Epidermal melanocyte (primary cell): ENCODE measurements at regions not wholly inside any gene's neighbourhood (a gene's known extent, or its start where the extent isn't known, plus 50 kb on each side); places are given as distances from the start of the nearest gene placed in this dataset.
"Not testable (repeated sequence)": the region's sequence is repeated elsewhere in the genome, so short reads cannot be mapped to it uniquely, and the experiment has no call there.

Experiments used
- DNase-seq: peaks from one replicate; pipeline ENCODE4 v3.0.0; 2011; ENCODE audit warnings: low spot score; ENCODE audit not compliant: insufficient read length

DNA sequence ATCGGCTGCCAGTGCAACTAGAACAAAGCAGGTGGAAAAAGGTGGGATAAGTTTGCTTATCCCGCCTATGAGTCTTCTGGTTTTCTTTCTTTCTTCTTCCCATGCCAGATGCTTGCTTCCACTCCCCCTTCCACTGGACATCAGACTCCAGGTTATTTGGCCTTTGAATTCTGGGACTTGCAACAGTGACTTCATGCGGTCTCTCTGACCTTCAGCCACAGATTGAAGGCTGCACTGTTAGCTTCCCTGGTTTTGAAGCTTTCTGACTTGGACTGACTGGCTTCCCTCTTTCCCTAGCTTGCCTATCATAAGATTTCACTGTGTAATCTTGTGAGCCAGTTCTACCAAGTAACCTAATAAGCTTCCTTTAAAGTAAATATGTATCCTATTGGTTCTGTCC lies 878.4 kb upstream of the GJE1 start:
- DNase-seq: no peak

DNA sequence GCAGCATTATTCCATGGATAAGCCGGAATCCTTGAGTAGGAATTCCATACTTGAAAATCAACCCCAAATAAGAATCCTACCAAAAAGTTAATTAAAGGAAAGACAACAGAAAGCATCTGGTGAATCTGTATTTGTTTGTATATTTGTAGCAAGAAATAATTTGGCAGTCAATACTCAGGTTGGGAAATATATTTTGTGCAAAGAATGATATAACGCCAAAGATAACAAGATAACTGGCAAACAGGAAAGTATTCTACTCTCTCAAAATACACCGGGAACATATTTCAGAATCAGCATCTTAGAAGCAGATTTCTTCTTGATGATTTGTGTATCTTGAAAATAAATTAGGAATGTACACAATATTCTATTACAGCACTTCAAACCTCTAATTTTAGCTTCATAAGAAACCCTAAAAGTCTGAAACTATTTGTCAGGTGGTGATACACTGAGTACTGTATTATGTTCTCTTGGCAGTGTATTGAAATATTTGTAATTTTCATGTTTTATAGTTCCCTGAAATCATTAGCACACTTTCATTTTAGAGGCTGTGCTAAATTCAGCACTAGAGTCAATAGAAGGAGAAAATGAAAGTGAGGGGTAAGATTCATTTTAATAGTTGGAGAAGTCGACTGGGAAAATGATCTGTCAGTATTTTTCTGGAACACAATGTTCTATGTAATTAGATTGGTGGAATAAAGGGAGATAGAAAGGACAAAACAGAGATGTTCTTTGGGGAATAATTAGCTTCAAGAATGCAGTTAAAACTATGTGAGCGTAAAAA lies 879.7 kb upstream of the GJE1 start:
- DNase-seq: no peak

DNA sequence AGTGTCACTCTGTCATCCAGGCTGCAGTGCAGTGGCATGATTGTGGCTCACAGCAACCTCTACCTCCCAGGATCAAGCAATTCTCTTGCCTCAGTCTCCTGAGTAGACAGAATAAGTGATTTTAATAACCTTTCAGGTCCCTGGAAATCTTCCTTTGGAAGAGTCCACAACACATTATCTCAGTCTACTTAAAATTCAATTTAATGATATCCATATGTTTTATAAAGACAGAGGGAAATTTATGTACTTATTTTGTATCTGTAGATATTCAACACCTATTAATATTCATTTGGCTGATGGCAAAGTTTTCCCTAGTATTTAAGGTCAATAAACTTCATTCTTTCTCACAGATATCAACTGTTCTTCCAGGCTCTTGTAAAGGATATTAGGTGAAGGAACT lies 881.4 kb upstream of the GJE1 start:
- no peak for DNase-seq

DNA sequence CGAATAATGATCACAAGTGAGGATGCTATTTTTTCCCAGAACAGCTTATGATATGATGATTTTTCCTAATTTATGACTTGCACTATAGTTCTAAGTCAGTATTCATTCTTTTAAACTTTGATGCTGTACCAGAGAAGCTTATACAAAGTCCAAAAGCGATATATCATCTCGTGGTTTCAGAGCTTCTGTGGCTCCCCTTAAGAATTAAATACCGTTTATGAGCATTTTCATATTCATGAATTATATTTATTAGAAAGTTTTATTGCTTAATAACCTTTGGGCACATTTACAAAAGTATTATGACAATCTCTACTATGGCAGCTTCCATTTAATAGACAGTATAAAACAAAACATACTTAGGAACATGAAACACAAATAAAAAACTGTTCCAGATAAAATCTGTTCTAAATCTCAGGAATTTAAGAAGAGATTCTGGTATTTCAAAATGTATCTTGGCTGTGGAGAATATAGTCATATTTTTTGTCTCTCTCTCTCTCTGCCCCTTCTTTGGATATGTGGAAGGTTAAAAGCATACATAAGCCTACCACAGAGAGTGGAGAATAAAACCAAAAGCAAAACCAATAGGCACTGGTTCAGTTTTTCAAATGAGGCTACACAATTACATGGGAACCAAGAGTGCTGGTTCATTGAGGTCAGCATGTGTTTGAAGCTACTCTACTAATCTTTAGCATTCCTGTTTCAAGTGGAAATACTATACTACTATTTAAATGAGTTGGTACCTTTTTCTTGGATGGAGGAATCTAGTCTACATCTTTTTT lies 884.5 kb upstream of the GJE1 start:
- no peak for DNase-seq

DNA sequence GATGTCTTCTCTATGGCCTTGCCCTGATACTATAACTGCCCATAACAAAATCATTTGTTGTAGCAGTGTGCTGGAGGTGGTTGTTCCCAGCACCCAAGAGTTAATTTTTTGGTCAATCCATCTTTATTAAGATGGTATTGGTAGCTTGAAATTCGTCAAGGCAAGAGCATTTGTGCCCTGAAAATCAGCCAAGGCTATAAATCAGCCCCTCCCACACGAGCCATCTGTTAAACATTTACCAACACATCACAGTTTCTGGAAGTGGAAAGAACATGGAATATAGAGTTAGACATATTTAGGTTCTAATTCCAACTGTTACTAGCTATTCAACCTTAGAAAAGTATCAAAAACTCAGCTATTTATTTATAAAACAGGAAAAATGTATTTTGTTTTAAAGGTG lies 888.4 kb upstream of the GJE1 start:
- no peak for DNase-seq

DNA sequence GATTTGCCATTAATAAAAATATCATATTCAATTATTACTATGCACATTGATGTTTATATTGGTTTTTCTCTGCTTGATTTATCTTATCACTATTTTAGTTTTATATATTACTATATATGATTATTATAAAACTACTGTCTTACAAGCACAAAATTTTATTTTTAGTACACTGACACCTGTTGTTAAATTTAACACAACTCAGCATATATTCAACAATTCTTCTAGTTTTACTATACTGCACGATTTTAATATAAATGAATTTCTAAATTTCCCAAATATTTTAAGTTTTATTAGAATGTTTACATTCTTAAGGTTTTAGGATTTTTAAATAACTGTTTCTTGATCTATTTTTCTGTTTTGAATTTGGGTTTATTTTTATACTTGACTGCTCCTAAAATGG lies 889.8 kb upstream of the GJE1 start:
- no peak for DNase-seq

DNA sequence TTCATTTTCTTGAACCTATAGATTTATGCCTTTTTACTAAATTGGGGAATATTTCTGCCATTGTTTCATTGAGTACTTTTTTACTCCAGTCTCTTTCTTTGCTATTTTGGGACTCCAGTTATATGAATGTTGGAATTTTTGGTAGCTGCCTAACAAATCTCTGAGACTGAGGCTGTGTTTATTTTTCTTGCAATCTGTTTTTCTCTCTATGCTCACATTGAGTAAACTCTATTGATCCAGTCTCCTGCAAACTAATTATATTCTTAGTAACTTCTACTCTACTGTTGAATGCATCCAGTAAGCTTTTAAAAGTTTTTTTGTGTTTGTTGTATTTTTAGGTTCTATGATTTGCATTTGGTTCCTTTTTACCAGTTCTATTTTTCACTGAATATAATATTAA lies 903.4 kb upstream of the GJE1 start:
- no peak for DNase-seq

DNA sequence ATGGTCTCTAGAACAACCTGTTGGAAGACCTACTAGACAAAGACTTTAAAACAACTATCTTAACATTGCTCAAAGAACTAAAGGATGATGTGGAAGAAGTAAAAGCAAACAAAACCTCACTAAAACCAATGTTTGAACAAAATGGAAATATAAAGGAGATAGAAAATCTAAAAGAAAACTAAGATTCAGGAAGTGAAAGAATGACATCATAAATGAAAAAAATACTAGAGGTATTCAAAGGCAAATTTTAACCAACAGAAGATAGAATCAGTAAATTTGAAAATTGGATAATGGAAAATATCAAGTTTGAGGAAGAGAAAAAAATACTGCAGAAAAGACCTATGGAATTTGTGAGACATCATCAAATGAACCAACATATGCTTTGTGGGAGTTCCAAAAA lies 914.1 kb upstream of the GJE1 start:
- DNase-seq: no peak

DNA sequence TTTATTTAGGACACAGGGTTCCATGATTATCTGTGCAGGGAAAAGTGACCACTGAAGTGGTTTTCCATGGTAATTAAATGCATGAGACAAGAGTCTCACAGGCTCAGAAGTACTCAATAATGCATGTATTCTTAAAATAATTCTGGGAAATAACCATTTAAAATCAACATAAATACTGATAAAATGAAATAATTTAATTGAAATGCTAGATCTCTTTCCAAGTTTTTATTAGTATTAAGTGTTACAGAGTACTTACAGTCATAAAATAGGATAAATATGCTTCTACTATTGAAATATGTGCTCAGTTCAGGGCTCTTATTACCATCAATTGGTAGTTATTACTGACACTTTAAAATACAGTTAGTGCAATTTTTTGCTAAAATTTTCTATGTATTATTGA lies 916.0 kb upstream of the GJE1 start:
- DNase-seq: no peak

DNA sequence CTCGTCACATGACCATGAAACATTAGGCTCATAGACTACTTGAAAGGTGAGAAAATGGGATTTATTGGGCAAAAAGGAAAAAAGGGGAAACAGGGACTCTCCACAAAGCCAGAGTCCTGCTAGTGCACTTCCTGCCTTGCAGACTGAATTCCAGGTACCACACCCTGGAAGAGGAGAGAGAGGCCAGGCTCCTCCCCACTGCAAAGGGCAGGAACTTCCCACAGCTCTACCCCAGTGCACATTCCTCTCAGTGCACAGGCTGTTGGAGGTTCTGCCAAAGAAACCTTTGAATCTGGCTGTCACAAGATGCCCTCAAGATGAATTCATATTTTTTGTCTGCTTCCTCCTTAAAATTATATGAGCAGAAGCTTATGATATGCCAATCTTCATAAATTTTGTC lies 920.4 kb upstream of the GJE1 start:
- no peak for DNase-seq

DNA sequence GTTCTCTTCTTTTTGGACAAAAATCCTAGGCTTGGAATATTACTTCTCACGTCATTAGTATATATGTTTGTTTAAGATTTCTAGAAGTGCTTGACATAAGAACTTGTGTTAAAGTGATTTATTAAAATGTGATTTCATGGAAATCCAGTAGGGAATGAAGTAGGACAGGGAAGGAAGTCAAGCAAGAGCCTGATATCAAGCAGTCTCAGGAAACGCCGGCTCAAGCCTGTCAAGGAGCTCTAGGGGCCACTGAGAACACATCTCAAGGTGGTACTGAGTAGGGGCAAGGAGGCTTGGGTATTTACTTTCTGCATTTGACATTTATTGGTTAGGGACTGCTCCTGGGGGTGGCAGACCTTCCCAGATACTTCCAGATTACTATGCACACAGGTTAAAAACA lies 920.9 kb upstream of the GJE1 start:
- DNase-seq: no peak

DNA sequence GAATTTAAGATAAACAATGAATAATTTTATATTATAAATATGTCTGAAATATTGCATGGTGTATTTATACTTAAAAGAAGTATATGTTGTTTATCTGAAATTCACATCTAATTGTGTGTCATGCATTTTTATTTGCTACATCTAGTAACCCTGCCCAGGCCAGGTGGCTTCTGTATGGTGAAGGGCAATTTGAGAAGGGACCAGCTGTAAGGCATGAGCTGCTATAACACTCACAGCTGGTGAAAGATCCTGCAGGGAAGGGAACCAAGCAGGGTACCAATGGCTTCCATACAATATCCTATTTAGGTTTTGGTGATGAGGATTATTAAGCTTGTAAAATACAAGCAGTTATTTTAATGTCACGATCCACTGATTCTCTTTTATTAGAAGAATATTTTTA lies 921.8 kb upstream of the GJE1 start:
- DNase-seq: no peak

DNA sequence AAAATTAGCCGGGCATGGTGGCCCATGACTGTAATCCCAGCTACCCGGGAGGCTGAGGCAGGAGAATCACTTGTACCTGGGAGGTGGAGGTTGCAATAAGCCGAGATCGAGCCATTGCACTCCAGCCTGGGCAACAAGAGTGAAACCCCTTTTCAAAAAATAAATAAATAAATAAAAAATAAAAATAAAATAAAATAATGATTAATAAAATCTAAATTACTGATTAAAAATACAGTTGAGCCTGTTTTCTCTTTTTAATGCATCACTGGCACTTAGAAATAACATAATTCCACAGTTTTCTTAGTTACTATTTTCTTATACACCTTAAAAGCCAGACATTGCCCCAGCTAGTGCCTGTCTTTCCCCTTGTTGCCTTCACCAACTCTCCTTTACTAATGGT lies 922.8 kb upstream of the GJE1 start:
- no peak for DNase-seq

DNA sequence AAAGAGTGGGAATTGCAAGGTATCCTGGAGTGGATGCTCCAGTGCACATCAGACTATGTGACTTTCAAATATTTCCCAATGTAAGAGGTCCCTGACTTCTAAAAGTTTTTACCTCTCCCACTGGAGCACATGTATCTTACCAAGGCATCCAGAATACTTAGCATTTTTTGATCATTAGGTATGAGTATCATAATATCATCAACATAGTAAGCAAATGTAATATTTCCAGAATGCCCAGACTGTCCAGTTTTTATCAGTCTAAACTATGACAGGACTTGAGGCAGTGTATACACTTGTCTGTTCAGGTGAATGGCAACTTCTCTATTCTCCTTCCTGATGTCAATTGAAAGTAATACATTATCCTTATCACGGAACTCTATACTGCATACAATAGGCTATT lies 924.6 kb upstream of the GJE1 start:
- no peak for DNase-seq

DNA sequence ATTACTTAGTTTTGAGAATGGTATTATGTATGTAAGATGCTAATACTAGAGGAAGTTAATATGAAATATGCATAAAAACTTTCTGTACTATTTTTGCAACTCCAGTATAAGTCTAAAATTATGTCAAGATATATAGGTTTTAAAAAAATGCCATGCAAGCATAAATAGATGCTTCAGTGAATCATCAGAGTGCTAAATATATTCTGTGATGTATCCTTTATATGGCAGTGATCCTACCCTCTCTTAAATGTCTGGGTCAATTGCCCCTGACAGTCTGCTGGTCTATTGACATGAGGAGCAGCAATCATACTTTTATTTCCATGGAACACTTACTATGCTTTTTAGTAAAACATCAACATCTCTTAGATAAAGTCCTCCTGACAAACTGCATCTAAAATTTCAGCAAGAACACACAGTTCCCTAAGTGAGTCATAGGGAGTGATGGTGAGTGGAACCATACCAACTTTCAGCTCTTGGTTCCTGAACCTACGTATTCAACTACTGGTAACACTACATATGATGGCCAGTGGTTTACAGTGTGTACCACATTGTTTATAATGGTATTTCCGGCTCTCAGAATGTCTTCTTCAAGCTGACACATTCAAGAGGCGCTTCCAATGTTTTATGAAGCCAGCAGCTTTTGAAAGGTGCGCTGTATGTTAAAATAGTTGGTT lies 928.7 kb upstream of the GJE1 start:
- no peak for DNase-seq

DNA sequence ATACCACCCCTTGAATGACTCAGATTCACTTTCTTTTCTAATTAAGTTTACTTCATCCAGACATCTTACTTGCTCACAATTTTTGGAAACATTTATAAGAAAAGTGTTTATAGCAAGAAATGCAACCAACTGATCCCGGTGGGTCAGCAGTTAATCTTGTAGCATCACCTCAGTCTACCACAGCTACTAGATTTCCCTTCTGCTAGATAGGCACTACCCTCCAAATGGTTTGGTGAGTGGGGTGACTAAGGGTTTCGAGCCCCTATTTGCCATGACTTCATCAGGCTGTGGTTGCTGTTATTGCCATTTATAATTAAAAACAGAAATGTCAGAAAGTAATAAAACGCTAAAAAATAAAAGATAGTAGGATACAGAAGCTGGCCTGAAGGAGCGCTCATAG lies 930.1 kb upstream of the GJE1 start:
- no peak for DNase-seq

DNA sequence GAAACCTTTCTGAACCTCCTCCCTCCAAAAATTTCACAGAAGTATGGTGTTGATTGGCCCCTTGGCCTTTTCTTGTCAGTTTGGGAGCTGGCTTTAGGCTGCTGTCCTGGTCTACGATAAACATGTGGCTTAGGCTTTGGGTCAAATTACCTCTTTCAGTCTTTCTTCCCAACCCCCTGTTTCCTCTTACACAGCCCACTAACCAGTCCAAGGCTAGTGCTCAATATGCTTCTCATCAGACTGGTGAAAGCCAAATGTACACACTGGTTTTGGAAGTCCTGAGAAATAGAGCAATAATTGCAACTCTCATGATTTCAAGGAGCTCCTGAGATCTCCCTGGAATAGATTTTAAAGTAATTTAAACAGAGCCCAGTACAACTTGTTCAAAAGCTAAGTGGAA lies 933.7 kb upstream of the GJE1 start:
- DNase-seq: no peak

DNA sequence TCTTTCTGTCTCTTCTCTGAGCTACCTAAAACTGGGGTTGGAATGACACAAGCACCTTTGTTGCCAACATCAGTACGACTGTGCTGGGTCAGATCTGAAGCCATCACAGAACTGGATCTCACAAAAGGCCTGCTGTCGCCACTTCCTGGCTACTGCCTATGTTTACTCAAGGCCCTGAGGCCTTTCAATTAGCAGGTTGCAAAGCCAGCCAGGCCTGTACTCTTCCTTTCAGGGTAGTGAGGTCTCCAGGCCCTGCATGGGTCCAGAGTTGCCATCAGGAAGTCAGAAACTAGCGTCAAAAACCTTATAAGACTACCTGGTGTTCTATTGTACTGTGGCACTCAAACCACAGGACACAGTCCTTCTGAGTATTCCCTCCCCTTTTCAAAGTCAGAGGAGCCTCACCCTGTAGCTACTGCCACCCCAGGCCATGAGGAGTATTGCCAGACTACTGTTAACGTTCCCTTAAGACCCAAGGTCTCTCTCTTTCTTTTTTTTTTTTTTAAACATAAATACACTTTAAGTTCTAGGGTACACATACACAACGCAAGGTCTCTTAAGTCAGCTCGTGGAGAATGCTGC lies 937.4 kb upstream of the GJE1 start:
- DNase-seq: no peak

DNA sequence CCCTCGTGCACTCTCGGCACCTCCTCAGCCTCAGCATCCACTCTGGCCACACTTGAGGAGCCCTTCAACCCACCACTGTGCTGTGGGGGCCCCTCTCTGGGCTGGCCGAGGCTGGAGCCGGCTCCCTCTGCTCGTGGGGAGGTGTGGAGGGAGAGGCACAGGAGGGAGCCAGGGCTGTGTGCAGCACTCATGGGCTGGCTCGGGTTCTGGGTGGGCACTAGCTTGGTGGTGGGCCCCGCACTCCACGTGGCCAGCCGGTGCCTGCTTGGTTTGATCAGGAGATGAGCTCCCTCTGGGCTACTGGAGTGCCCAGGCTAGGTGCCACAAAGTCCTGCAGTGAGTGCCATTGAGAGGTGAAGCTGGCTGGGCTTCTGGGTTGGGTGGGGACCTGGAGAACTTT lies 949.4 kb upstream of the GJE1 start:
- no peak for DNase-seq

DNA sequence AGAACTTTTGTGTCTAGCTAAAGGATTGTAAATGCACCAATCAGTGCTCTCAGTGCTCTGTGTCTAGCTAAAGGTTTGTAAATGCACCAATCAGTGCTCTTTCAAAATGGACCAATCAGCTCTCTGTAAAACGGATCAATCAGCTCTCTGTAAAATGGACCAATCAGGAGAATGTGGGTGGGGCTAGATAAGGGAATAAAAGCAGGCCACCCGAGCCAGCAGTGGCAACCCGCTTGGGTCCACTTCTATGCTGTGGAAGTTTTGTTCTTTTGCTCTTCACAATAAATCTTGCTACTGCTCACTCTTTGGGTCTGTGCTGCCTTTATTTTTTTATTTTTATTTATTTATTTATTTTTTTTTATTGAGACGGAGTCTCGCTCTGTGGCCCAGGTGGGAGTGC lies 957.3 kb upstream of the GJE1 start:
- not testable (repeated sequence) for DNase-seq

DNA sequence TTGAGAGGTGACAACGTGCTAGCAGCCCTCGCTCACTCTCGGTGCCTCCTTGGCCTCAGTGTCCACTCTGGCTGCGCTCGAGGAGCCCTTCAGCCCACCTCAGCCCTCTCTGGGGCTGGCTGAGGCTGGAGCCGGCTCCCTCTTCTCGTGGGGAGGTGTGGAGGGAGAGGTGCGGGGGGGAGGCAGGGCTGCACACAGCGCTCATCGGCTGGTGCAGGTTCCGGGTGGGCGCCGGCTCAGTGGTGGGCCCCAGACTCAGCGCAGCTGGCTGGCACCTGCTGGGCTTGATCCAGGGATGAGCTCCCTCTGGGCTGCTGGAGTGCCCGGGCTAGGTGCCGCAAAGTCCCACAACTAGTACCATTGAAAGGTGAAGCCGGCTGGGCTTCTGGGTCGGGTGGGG lies 957.8 kb upstream of the GJE1 start:
- DNase-seq: no peak

DNA sequence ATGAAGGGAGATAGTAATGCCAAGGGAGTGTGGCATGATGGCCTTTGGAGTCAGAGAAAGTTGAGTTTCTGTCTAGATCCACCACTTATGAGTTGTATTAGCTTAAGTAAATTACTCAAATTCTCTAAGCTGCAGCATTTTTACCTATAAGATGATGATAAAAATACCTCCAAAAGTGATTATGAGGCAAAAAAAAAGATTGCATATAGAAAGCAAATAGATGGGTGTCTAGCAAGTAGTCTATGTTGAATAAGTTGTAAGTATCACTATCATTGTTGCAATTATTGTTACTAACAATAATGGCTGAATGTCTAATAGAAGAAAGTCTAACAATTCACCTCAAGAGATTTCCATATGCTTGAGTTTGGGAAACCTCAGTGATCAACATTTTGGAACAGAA lies 959.2 kb upstream of the GJE1 start:
- DNase-seq: no peak
